ENCODE measurements at regions not wholly inside any gene's neighbourhood (a gene's known extent, or its start where the extent isn't known, plus 50 kb on each side); places are given as distances from the start of the nearest gene placed in this dataset.
"Not testable (repeated sequence)": the region's sequence is repeated elsewhere in the genome, so short reads cannot be mapped to it uniquely, and the experiment has no call there.

- TF ChIP-seq SOX15 (CRISPR knock-in tag; IDR thresholded peaks at IDR 0.05), result no peak
- TF ChIP-seq ZNF423 (CRISPR knock-in tag; IDR thresholded peaks at IDR 0.05), result no peak
- no peak for TF ChIP-seq ELF4 (CRISPR knock-in tag; IDR thresholded peaks at IDR 0.05; ENCODE audit: low read depth)
- no peak for TF ChIP-seq NR3C1 (CRISPR knock-in tag; conservative IDR thresholded peaks at IDR 0.05; ENCODE audit: low read depth)
- TF ChIP-seq ZNF281 (CRISPR knock-in tag; IDR thresholded peaks at IDR 0.05), result no peak
- TF ChIP-seq, protein P1, sequence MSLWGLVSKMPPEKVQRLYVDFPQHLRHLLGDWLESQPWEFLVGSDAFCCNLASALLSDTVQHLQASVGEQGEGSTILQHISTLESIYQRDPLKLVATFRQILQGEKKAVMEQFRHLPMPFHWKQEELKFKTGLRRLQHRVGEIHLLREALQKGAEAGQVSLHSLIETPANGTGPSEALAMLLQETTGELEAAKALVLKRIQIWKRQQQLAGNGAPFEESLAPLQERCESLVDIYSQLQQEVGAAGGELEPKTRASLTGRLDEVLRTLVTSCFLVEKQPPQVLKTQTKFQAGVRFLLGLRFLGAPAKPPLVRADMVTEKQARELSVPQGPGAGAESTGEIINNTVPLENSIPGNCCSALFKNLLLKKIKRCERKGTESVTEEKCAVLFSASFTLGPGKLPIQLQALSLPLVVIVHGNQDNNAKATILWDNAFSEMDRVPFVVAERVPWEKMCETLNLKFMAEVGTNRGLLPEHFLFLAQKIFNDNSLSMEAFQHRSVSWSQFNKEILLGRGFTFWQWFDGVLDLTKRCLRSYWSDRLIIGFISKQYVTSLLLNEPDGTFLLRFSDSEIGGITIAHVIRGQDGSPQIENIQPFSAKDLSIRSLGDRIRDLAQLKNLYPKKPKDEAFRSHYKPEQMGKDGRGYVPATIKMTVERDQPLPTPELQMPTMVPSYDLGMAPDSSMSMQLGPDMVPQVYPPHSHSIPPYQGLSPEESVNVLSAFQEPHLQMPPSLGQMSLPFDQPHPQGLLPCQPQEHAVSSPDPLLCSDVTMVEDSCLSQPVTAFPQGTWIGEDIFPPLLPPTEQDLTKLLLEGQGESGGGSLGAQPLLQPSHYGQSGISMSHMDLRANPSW (CRISPR knock-in tag; conservative IDR thresholded peaks at IDR 0.05; ENCODE audit: low read depth), result no peak
- no peak for TF ChIP-seq ZMAT4 (CRISPR knock-in tag; IDR thresholded peaks at IDR 0.05)
- no peak for TF ChIP-seq NFE2L1 (CRISPR knock-in tag; IDR thresholded peaks at IDR 0.05)
- no peak for TF ChIP-seq ATF2 (CRISPR knock-in tag; IDR thresholded peaks at IDR 0.05; ENCODE audit: borderline replicate concordance, low read depth)
- TF ChIP-seq JAZF1 (CRISPR knock-in tag; IDR thresholded peaks at IDR 0.05), result no peak
- TF ChIP-seq IRF1 (CRISPR knock-in tag; IDR thresholded peaks at IDR 0.05), result no peak
- no peaks in the 10 kb centered on the region; the same call in 1 of the 2 replicates for H3K27me3 Mint-ChIP-seq (ENCODE audit: low read depth)
- no peak overlapping the region for H3K27ac Mint-ChIP-seq
- peaks cover 7% of the 10 kb centered on the region for H3K9me3 Mint-ChIP-seq
- ChIA-PET CTCF (no interaction called here), POLR2A (no interaction called here)
- no peak overlapping the region for H3K4me3 Mint-ChIP-seq
- ATAC-seq (no peak), DNase-seq (ENCODE audit: low spot score) (no peak)
- H3K4me1 Mint-ChIP-seq, result no peaks in the 10 kb centered on the region
- no peaks in the 10 kb centered on the region for H3K36me3 Mint-ChIP-seq
These were observed 99.5 kb downstream of the POLR2M start for GRCh38 chr15:57806003-57806402.

GRCh38 chr15:57809285-57809684, 102.8 kb downstream of the POLR2M start:
- ATAC-seq; H3K4me1 Mint-ChIP-seq; POLR2A ChIA-PET; DNase-seq (ENCODE audit: low spot score); H3K9me3 Mint-ChIP-seq; H3K27me3 Mint-ChIP-seq (ENCODE audit: low read depth); H3K36me3 Mint-ChIP-seq; H3K4me3 Mint-ChIP-seq; CTCF ChIA-PET; H3K27ac Mint-ChIP-seq: not testable (repeated sequence)

DNA sequence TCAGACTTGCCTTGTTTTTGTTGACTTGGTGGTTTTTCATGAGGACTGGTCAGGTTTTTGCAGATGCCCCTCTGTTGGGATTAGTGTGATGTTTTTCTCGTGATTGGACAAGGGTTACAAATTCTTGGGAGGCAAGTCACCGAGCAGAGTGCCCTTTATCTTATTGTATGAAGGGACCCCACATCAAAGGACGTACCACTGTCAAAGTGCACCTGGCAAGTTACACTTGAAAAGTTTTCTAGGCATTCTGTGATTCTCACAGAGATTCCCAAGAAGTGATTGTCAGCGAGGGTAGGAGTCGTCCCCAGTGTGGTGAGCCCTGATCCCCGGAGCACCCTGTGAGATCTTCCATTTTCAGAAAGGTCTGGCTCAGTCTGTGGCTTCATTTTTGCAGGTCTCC, 110.1 kb downstream of the POLR2M start:
- Mint-ChIP-seq H3K27me3 (ENCODE audit: low read depth) (peaks cover 6% of the 10 kb centered on the region), H3K9me3 (no peaks in the 10 kb centered on the region), H3K36me3 (no peaks in the 10 kb centered on the region), H3K4me3 (no peak overlapping the region), H3K27ac (no peak overlapping the region), H3K4me1 (no peaks in the 10 kb centered on the region)
- ATAC-seq (no peak), DNase-seq (ENCODE audit: low spot score) (no peak)
- CTCF ChIA-PET, result interaction anchor here (1.5 to 1.7 kb wide), 2 partner anchors 66 to 250 kb away, joined by 4 to 5 read pairs; no protein-coding TSS in a partner anchor
- POLR2A ChIA-PET, result no interaction called here
- TF ChIP-seq MYBL2 (CRISPR knock-in tag; IDR thresholded peaks at IDR 0.05) (no peak), EMX1 (CRISPR knock-in tag; IDR thresholded peaks at IDR 0.05) (no peak), TCF7 (CRISPR knock-in tag; IDR thresholded peaks at IDR 0.05; ENCODE audit: low read depth) (no peak), NR1H2 (CRISPR knock-in tag; IDR thresholded peaks at IDR 0.05) (no peak), ZNF281 (CRISPR knock-in tag; IDR thresholded peaks at IDR 0.05) (no peak), HMGA2 (CRISPR knock-in tag; IDR thresholded peaks at IDR 0.05) (no peak), ZNF121 (CRISPR knock-in tag; IDR thresholded peaks at IDR 0.05) (no peak)
- TF ChIP-seq, protein P1 (CRISPR knock-in tag; conservative IDR thresholded peaks at IDR 0.05; ENCODE audit: low read depth), result no peak

Measured in WTC11 (cell line).